Peyer's patch (tissue), 4 donors: ENCODE measurements at regions not wholly inside any gene's neighbourhood (a gene's known extent, or its start where the extent isn't known, plus 50 kb on each side); places are given as distances from the start of the nearest gene placed in this dataset.

Experiments
- CTCF ChIP-seq, 6 experiments: fragments of 450-650 bp in 4 of 6; fragments of 200-600 bp in 2 of 6; sonication (generic) in 1 of 6; IDR thresholded peaks; one replicate each; pipeline ENCODE4 v1.5.1; 2017 to 2019; ENCODE audit warnings: antibody characterized with exemption in 6 of 6, mild to moderate bottlenecking in 3 of 6, moderate library complexity in 1 of 6
- POLR2A ChIP-seq, 2 donors: fragments of 450-650 bp; IDR thresholded peaks; one replicate each; pipeline ENCODE4 v1.5.1; 2017; ENCODE audit warnings: antibody characterized with exemption in 2 of 2, mild to moderate bottlenecking in 2 of 2, moderate library complexity in 2 of 2

DNA sequence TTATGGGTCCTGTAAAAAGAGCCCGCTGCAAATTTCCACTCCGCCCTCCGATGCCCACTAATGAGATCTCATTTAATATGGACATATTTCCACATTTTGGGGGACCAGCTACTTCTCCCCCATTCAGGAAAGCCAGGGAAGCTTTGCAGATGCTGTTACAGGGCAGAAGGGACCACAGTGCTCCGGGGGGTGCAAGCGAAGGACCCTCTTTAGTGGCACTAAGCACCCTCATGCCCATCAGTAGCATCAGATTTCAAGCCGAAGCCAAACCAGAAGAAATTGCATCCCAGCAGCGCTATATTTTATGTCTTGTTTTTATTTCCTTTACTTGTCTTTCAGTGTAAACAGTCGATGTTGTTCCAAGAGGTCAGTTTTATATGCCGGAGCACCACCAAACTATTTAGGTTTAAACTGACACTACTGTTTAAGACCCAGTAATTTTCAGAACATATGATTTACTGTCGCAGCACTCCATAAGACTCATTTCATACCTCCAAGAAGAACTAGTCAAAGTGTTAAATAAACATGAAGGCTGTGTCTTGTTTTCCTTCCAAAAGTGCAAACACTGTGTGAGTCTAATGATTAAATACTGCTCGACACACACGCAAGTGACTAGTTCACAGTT is 122.2 kb upstream of the MGMT start:
- TF ChIP-seq CTCF (IDR thresholded peaks at IDR 0.05) (no peak), POLR2A (IDR thresholded peaks at IDR 0.05) (no peak)
